H9 (cell line): ENCODE measurements at regions not wholly inside any gene's neighbourhood (a gene's known extent, or its start where the extent isn't known, plus 50 kb on each side); places are given as distances from the start of the nearest gene placed in this dataset.

Experiments
- DNase-seq: peaks from one replicate; pipeline ENCODE4 v3.0.0-alpha.2; 2017
- H2AFZ ChIP-seq: one replicate; pipeline ENCODE4 v1.6.1; 2013; ENCODE audit warnings: mild to moderate bottlenecking, low read length, control low read depth, moderate library complexity
- H2AK5ac ChIP-seq: 2 replicates; pipeline ENCODE4 v1.6.1; 2013; ENCODE audit warnings: low read length, control low read depth, mixed read lengths; ENCODE audit not compliant: insufficient read length
- H2BK120ac ChIP-seq: one replicate; pipeline ENCODE4 v1.6.1; 2013; ENCODE audit warnings: low read depth, mild to moderate bottlenecking, low read length, control low read depth, inconsistent platforms; ENCODE audit not compliant: poor library complexity, severe bottlenecking
- H2BK12ac ChIP-seq: 2 replicates; pipeline ENCODE4 v1.6.1; 2013; ENCODE audit warnings: low read length, control low read depth, mixed read lengths, low read depth; ENCODE audit not compliant: insufficient read length
- H2BK15ac ChIP-seq: 2 replicates; pipeline ENCODE4 v1.6.1; 2013; ENCODE audit warnings: low read depth, low read length, control low read depth
- H2BK20ac ChIP-seq: one replicate; pipeline ENCODE4 v1.6.1; 2013; ENCODE audit warnings: low read depth, mild to moderate bottlenecking, low read length, control low read depth, inconsistent platforms; ENCODE audit not compliant: poor library complexity, severe bottlenecking
- H2BK5ac ChIP-seq: 2 replicates; pipeline ENCODE4 v1.6.1; 2013; ENCODE audit warnings: low read length, control low read depth, mixed read lengths; ENCODE audit not compliant: insufficient read length
- H3K14ac ChIP-seq: 2 replicates; pipeline ENCODE4 v1.6.1; 2013; ENCODE audit warnings: low read length, control low read depth; ENCODE audit not compliant: insufficient read depth
- H3K18ac ChIP-seq: 2 replicates; pipeline ENCODE4 v1.6.1; 2013; ENCODE audit warnings: low read depth, mild to moderate bottlenecking, mixed read lengths, low read length, control low read depth; ENCODE audit not compliant: insufficient read length
- H3K23ac ChIP-seq: 2 replicates; pipeline ENCODE4 v1.6.1; 2013; ENCODE audit warnings: low read length, control low read depth, mixed read lengths, low read depth; ENCODE audit not compliant: insufficient read length
- H3K23me2 ChIP-seq: 2 replicates; pipeline ENCODE4 v1.6.1; 2013; ENCODE audit warnings: low read depth, mild to moderate bottlenecking, mixed read lengths, low read length, control low read depth; ENCODE audit not compliant: insufficient read length, poor library complexity, severe bottlenecking
- H3K27ac ChIP-seq: 2 replicates; pipeline ENCODE4 v1.5.1; 2013; ENCODE audit warnings: low read length, control low read depth, mixed read lengths, low read depth; ENCODE audit not compliant: insufficient read length
- H3K27me3 ChIP-seq: 2 replicates; pipeline ENCODE4 v1.6.1; 2013; ENCODE audit warnings: low read length, control low read depth, inconsistent platforms; ENCODE audit not compliant: insufficient read depth
- H3K4ac ChIP-seq: 2 replicates; pipeline ENCODE4 v1.6.1; 2013; ENCODE audit warnings: low read depth, mild to moderate bottlenecking, control low read depth, inconsistent platforms, low read length, moderate library complexity
- H3K4me1 ChIP-seq: 2 replicates; pipeline ENCODE4 v1.6.1; 2013; ENCODE audit warnings: low read length, control low read depth, inconsistent platforms; ENCODE audit not compliant: insufficient read depth
- H3K4me2 ChIP-seq: 2 replicates; pipeline ENCODE4 v1.6.1; 2013; ENCODE audit warnings: low read length, control low read depth, mixed read lengths; ENCODE audit not compliant: insufficient read length, insufficient read depth
- H3K56ac ChIP-seq: 2 replicates; pipeline ENCODE4 v1.6.1; 2013; ENCODE audit warnings: low read depth, mild to moderate bottlenecking, mixed read lengths, low read length, control low read depth; ENCODE audit not compliant: insufficient read length
- H3K79me1 ChIP-seq: 2 replicates; pipeline ENCODE4 v1.6.1; 2013; ENCODE audit warnings: low read depth, mild to moderate bottlenecking, moderate library complexity, low read length, control low read depth, inconsistent platforms; ENCODE audit not compliant: insufficient read depth, poor library complexity, severe bottlenecking
- H3K79me2 ChIP-seq: 2 replicates; pipeline ENCODE4 v1.6.1; 2013; ENCODE audit warnings: low read length, control low read depth, inconsistent platforms; ENCODE audit not compliant: insufficient read depth
- H3K9ac ChIP-seq: 2 replicates; pipeline ENCODE4 v1.6.1; 2013; ENCODE audit warnings: low read length, control low read depth, mixed read lengths; ENCODE audit not compliant: insufficient read length; ENCODE audit errors: extremely low read depth
- H3K9me3 ChIP-seq: one replicate; pipeline ENCODE4 v1.6.1; 2013; ENCODE audit warnings: low read depth, low read length, inconsistent platforms; ENCODE audit not compliant: control insufficient read depth
- H3T11ph ChIP-seq: one replicate; pipeline ENCODE4 v1.6.1; 2013; ENCODE audit warnings: mild to moderate bottlenecking, low read length, control low read depth, inconsistent platforms
- H4K20me1 ChIP-seq: one replicate; pipeline ENCODE4 v1.6.1; 2013; ENCODE audit not compliant: control insufficient read depth, insufficient read length, insufficient read depth
- H4K5ac ChIP-seq: 2 replicates; pipeline ENCODE4 v1.6.1; 2013; ENCODE audit warnings: low read depth, mild to moderate bottlenecking, mixed read lengths, low read length, control low read depth; ENCODE audit not compliant: insufficient read length
- H4K8ac ChIP-seq: replicated peaks from 2 replicates; pipeline ENCODE4 v1.6.1; 2013; ENCODE audit warnings: low read length, control low read depth, mixed read lengths, low read depth; ENCODE audit not compliant: insufficient read length
- H4K91ac ChIP-seq: 2 replicates; pipeline ENCODE4 v1.6.1; 2013; ENCODE audit warnings: low read depth, mild to moderate bottlenecking, moderate library complexity, mixed read lengths, low read length, control low read depth; ENCODE audit not compliant: insufficient read length
- H3K27ac Mint-ChIP-seq, 3 experiments: 2 replicates in 2 of 3; 3 replicates in 1 of 3; pipeline ENCODE4 v1.8.0; 2020 to 2021; ENCODE audit warnings: mixed read lengths in 3 of 3, mild to moderate bottlenecking in 1 of 3, moderate library complexity in 1 of 3
- H3K27me3 Mint-ChIP-seq: 2 replicates; pipeline ENCODE4 v1.8.0; 2021; ENCODE audit warnings: low read depth, mild to moderate bottlenecking, moderate library complexity, mixed read lengths
- H3K36me3 Mint-ChIP-seq, 3 experiments: 2 replicates in 2 of 3; 3 replicates in 1 of 3; pipeline ENCODE4 v1.8.0; 2020 to 2021; ENCODE audit warnings: low read depth in 3 of 3, mixed read lengths in 3 of 3; ENCODE audit not compliant: insufficient read depth in 1 of 3
- H3K4me1 Mint-ChIP-seq, 2 experiments: 2 replicates each; pipeline ENCODE4 v1.8.0; 2020; ENCODE audit warnings: mixed read lengths in 2 of 2
- H3K4me3 Mint-ChIP-seq, 2 experiments: 2 replicates in 1 of 2; 3 replicates in 1 of 2; pipeline ENCODE4 v1.8.0; 2020 to 2021; ENCODE audit warnings: mild to moderate bottlenecking in 2 of 2, mixed read lengths in 2 of 2, moderate library complexity in 1 of 2
- H3K9me3 Mint-ChIP-seq, 2 experiments: 2 replicates in 1 of 2; 3 replicates in 1 of 2; pipeline ENCODE4 v1.8.0; 2020; ENCODE audit warnings: mild to moderate bottlenecking in 2 of 2, mixed read lengths in 2 of 2, moderate library complexity in 1 of 2
- WGBS: extraction: QIAGEN DNeasy Blood & Tissue Kit; methylation state at CpG from one replicate; pipeline ENCODE4 v1.1.7; 2013; ENCODE audit warnings: missing lambda C conversion rate, low lambda C conversion rate, mixed read lengths; ENCODE audit not compliant: insufficient read length; ENCODE audit errors: extremely low coverage; 5-methylcytosine and 5-hydroxymethylcytosine counted together
- TF ChIP-seq, protein P1 (sequence below): fragments of 200-600 bp; sonication (generic); conservative IDR thresholded peaks from 3 replicates; pipeline ENCODE4 v1.8.0; 2021; ENCODE audit warnings: antibody characterized with exemption, mild to moderate bottlenecking

GRCh38 chr13:40241125-40241798 lies 425.2 kb downstream of the FOXO1 start:
- no peak overlapping the region for H3K4me3 Mint-ChIP-seq
- Histone ChIP-seq H3K23me2 (no peaks in the 10 kb centered on the region), H3K4ac (no peak overlapping the region), H3K14ac (no peak overlapping the region), H2AFZ (no peak overlapping the region), H3K9me3 (no peaks in the 10 kb centered on the region), H3K27ac (no peak overlapping the region), H3K4me1 (no peaks in the 10 kb centered on the region), H3K18ac (no peak overlapping the region), H4K8ac (no peak overlapping the region), H3K79me1 (no peaks in the 10 kb centered on the region), H3K9ac (no peak overlapping the region), H2BK120ac (no peak overlapping the region), H4K5ac (no peak overlapping the region), H4K20me1 (no peaks in the 10 kb centered on the region), H3K4me2 (no peak overlapping the region), H2BK12ac (no peak overlapping the region), H2AK5ac (no peak overlapping the region), H2BK5ac (no peak overlapping the region), H3K56ac (no peak overlapping the region), H3K79me2 (no peaks in the 10 kb centered on the region), H4K91ac (no peak overlapping the region), H3K27me3 (no peaks in the 10 kb centered on the region), H2BK15ac (no peak overlapping the region), H2BK20ac (no peak overlapping the region), H3K23ac (no peak overlapping the region), H3T11ph (no peak overlapping the region)
- WGBS = no CpG with 5 or more reads among the region's 3 CpGs
- no peak overlapping the region for H3K27ac Mint-ChIP-seq
- H3K4me1 Mint-ChIP-seq = no peaks in the 10 kb centered on the region
- TF ChIP-seq, protein P1, sequence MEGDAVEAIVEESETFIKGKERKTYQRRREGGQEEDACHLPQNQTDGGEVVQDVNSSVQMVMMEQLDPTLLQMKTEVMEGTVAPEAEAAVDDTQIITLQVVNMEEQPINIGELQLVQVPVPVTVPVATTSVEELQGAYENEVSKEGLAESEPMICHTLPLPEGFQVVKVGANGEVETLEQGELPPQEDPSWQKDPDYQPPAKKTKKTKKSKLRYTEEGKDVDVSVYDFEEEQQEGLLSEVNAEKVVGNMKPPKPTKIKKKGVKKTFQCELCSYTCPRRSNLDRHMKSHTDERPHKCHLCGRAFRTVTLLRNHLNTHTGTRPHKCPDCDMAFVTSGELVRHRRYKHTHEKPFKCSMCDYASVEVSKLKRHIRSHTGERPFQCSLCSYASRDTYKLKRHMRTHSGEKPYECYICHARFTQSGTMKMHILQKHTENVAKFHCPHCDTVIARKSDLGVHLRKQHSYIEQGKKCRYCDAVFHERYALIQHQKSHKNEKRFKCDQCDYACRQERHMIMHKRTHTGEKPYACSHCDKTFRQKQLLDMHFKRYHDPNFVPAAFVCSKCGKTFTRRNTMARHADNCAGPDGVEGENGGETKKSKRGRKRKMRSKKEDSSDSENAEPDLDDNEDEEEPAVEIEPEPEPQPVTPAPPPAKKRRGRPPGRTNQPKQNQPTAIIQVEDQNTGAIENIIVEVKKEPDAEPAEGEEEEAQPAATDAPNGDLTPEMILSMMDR = no peak
- H3K36me3 Mint-ChIP-seq = no peaks in the 10 kb centered on the region
- no peaks in the 10 kb centered on the region for H3K9me3 Mint-ChIP-seq
- no peak for DNase-seq
- H3K27me3 Mint-ChIP-seq = no peaks in the 10 kb centered on the region
